Mesenchymal stem cell (in vitro differentiated cells and primary cell): ENCODE measurements at regions not wholly inside any gene's neighbourhood (a gene's known extent, or its start where the extent isn't known, plus 50 kb on each side); places are given as distances from the start of the nearest gene placed in this dataset.

Experiments
- DNase-seq: peaks from one replicate; pipeline ENCODE4 v3.0.0-alpha.2; 2013
- H2AFZ ChIP-seq: one replicate; pipeline ENCODE4 v1.6.1; 2013; ENCODE audit warnings: low read depth, mild to moderate bottlenecking, control low read depth, inconsistent platforms, low read length, moderate library complexity
- H2AK5ac ChIP-seq: 2 replicates; pipeline ENCODE4 v1.6.1; 2013; ENCODE audit warnings: low read length, moderate library complexity, mild to moderate bottlenecking, inconsistent platforms; ENCODE audit not compliant: severe bottlenecking
- H2BK120ac ChIP-seq: one replicate; pipeline ENCODE4 v1.6.1; 2013; ENCODE audit warnings: low read depth, mild to moderate bottlenecking, inconsistent platforms, low read length, moderate library complexity
- H2BK12ac ChIP-seq, 2 experiments: one replicate each; pipeline ENCODE4 v1.6.1; 2013; ENCODE audit warnings: inconsistent platforms in 2 of 2, low read length in 2 of 2, mild to moderate bottlenecking in 2 of 2, moderate library complexity in 2 of 2, control low read depth in 1 of 2
- H2BK15ac ChIP-seq: one replicate; pipeline ENCODE4 v1.6.1; 2013; ENCODE audit warnings: mild to moderate bottlenecking, low read depth, inconsistent platforms; ENCODE audit not compliant: poor library complexity, severe bottlenecking
- H2BK5ac ChIP-seq: 2 replicates; pipeline ENCODE4 v1.6.1; 2013; ENCODE audit warnings: low read depth, mild to moderate bottlenecking, low read length, control low read depth, inconsistent platforms; ENCODE audit not compliant: poor library complexity, severe bottlenecking
- H3K14ac ChIP-seq, 2 experiments: one replicate each; pipeline ENCODE4 v1.6.1; 2013; ENCODE audit warnings: inconsistent platforms in 2 of 2, low read length in 2 of 2, control low read depth in 1 of 2, mild to moderate bottlenecking in 1 of 2, moderate library complexity in 1 of 2
- H3K18ac ChIP-seq, 2 experiments: one replicate each; pipeline ENCODE4 v1.6.1; 2013; ENCODE audit warnings: inconsistent platforms in 2 of 2, low read length in 2 of 2, control low read depth in 1 of 2, low read depth in 1 of 2, mild to moderate bottlenecking in 1 of 2
- H3K23ac ChIP-seq, 2 experiments: one replicate each; pipeline ENCODE4 v1.6.1; 2013; ENCODE audit warnings: inconsistent platforms in 2 of 2, low read length in 2 of 2, mild to moderate bottlenecking in 2 of 2, moderate library complexity in 2 of 2, control low read depth in 1 of 2
- H3K27ac ChIP-seq: 2 replicates; pipeline ENCODE4 v1.5.1; 2013; ENCODE audit warnings: mild to moderate bottlenecking, moderate library complexity, low read length, control low read depth, inconsistent platforms; ENCODE audit not compliant: poor library complexity, severe bottlenecking
- H3K27me3 ChIP-seq, 2 experiments: 2 replicates each; pipeline versions ENCODE4 v1.6.1 to v1.7.0; 2013; ENCODE audit warnings: low read length in 2 of 2, mild to moderate bottlenecking in 2 of 2, moderate library complexity in 2 of 2, control low read depth in 1 of 2, inconsistent platforms in 1 of 2; ENCODE audit not compliant: control insufficient read depth in 1 of 2, insufficient read depth in 1 of 2
- H3K36me3 ChIP-seq, 2 experiments: 2 replicates each; pipeline versions ENCODE4 v1.6.1 to v1.7.0; 2013; ENCODE audit warnings: low read length in 2 of 2, control low read depth in 1 of 2, inconsistent platforms in 1 of 2, low read depth in 1 of 2, mild to moderate bottlenecking in 1 of 2; ENCODE audit not compliant: insufficient read depth in 2 of 2, control insufficient read depth in 1 of 2
- H3K4ac ChIP-seq, 2 experiments: one replicate each; pipeline ENCODE4 v1.6.1; 2013; ENCODE audit warnings: inconsistent platforms in 2 of 2, low read length in 2 of 2, mild to moderate bottlenecking in 2 of 2, moderate library complexity in 2 of 2, control low read depth in 1 of 2, low read depth in 1 of 2
- H3K4me1 ChIP-seq: 2 replicates; pipeline ENCODE4 v1.6.1; 2013; ENCODE audit warnings: low read depth, low read length, control low read depth; ENCODE audit not compliant: control insufficient read depth, insufficient read depth
- H3K4me2 ChIP-seq: 2 replicates; pipeline ENCODE4 v1.6.1; 2013; ENCODE audit warnings: low read length, mild to moderate bottlenecking, inconsistent platforms; ENCODE audit not compliant: poor library complexity, severe bottlenecking
- H3K4me3 ChIP-seq, 2 experiments: 2 replicates each; pipeline versions ENCODE4 v1.5.1 to v1.7.0; 2013; ENCODE audit warnings: low read length in 2 of 2, mild to moderate bottlenecking in 2 of 2, control low read depth in 1 of 2, low read depth in 1 of 2; ENCODE audit not compliant: insufficient read depth in 1 of 2
- H3K79me1 ChIP-seq: replicated peaks from 2 replicates; pipeline ENCODE4 v1.6.1; 2013; ENCODE audit warnings: mild to moderate bottlenecking, control low read depth, low read length, inconsistent platforms; ENCODE audit not compliant: poor library complexity, severe bottlenecking
- H3K9ac ChIP-seq: 2 replicates; pipeline ENCODE4 v1.7.0; 2013; ENCODE audit warnings: mild to moderate bottlenecking, low read length, moderate library complexity
- H3K9me3 ChIP-seq: 2 replicates; pipeline ENCODE4 v1.7.0; 2013; ENCODE audit warnings: mild to moderate bottlenecking, low read length; ENCODE audit not compliant: control insufficient read depth
- H4K8ac ChIP-seq: one replicate; pipeline ENCODE4 v1.6.1; 2013; ENCODE audit warnings: inconsistent platforms, mild to moderate bottlenecking, low read length, moderate library complexity
- H4K91ac ChIP-seq: one replicate; pipeline ENCODE4 v1.6.1; 2013; ENCODE audit warnings: mild to moderate bottlenecking, low read length, inconsistent platforms
- WGBS: methylation state at CpG from one replicate; pipeline ENCODE4 v1.1.7; 2013; ENCODE audit warnings: mixed read lengths; 5-methylcytosine and 5-hydroxymethylcytosine counted together

DNA sequence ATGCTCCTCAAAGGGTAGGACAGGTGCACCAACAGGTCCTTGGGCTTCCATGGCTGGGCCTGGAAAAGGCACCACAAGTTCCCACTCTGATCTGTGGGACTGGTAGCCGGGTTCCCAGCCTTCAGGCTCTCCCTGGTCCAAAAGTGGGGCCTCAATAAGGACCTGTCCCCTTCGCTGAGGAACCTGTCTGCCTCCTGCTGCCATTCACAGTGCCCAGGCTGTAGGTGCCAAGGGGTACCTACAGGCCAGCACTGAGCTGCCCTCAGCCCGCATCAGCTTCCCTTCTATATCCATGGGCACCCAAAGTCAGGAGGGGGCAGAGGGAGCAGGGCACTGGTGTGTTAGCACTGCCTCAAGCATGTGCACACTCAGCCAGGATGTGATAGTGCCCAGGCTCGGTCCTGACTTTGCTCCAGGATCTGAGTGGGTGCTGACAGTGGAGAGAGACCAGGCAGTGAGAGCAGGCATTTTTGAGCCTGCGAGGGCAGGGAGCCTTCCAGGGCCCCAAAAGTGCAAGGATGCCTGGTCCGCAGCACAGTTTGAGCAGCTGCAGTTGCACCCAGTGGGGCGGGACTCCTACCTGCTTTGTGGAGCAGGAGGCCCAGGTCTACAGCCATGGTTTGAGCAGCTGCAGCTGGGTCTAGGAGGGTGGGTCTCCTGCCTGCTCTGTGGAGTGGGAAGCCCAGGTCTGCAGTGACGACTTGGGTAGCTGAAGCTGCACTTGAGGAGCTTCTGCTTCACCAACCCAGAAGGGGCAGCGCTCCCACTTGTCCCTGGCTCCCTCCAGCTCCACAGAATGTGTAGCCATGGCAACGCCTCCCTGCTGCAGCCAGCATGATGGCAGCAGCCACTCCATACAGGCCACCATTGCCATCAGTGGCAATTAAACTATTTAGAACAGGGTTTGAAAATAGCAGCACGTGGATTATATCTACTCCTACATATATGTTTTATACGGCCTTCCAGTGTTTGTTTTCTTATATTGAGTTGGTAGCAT lies 376.4 kb downstream of the KCTD8 start:
- H3K36me3 ChIP-seq = no peaks in the 10 kb centered on the region
- no peak overlapping the region for H3K4me2 ChIP-seq
- no peak overlapping the region for H3K23ac ChIP-seq
- DNase-seq = no peak
- no peak overlapping the region for H3K9ac ChIP-seq
- H2BK120ac ChIP-seq = no peak overlapping the region
- no peak overlapping the region for H3K27ac ChIP-seq
- H2BK15ac ChIP-seq = no peak overlapping the region
- no peak overlapping the region for H3K4ac ChIP-seq
- WGBS = 71% methylated on average over 11 of the region's 12 CpGs
- no peak overlapping the region for H2AFZ ChIP-seq
- H3K4me3 ChIP-seq = no peak overlapping the region
- no peak overlapping the region for H4K91ac ChIP-seq
- H4K8ac ChIP-seq = no peak overlapping the region
- no peak overlapping the region for H2AK5ac ChIP-seq
- no peak overlapping the region for H2BK5ac ChIP-seq
- no peak overlapping the region for H3K18ac ChIP-seq
- no peaks in the 10 kb centered on the region for H3K27me3 ChIP-seq
- H3K4me1 ChIP-seq = no peaks in the 10 kb centered on the region
- no peak overlapping the region for H2BK12ac ChIP-seq
- H3K9me3 ChIP-seq = no peaks in the 10 kb centered on the region
- no peak overlapping the region for H3K14ac ChIP-seq
- H3K79me1 ChIP-seq = no peaks in the 10 kb centered on the region

DNA sequence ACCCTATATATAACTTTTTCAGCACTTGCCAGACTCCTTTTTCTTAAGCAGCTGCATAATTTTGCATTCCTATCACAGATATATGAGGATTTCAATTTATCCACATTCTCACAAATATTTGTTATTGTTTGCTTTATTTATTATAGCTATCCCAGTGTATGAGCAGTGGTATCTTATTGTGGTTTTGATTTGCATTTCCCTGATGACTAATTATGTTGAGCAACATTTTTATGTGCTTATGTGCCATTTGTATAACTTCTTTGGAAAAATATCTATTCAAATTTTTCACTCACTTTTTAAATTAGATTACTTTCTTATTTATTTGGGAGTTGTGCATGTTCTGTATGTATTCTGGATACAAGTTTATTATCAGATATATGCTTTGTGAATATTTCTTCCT lies 361.9 kb downstream of the KCTD8 start:
- Histone ChIP-seq H3K4me3 (no peak overlapping the region), H2AK5ac (no peak overlapping the region), H3K9me3 (peaks cover 2% of the 10 kb centered on the region), H2AFZ (no peak overlapping the region), H2BK120ac (no peak overlapping the region), H3K9ac (no peak overlapping the region), H3K27ac (no peak overlapping the region), H3K36me3 (no peaks in the 10 kb centered on the region), H3K27me3 (no peaks in the 10 kb centered on the region), H3K23ac (no peak overlapping the region), H3K4me1 (no peaks in the 10 kb centered on the region), H3K4ac (no peak overlapping the region), H3K18ac (no peak overlapping the region), H2BK12ac (no peak overlapping the region), H2BK5ac (no peak overlapping the region), H2BK15ac (no peak overlapping the region), H3K14ac (no peak overlapping the region), H4K91ac (no peak overlapping the region), H3K79me1 (no peaks in the 10 kb centered on the region), H4K8ac (no peak overlapping the region), H3K4me2 (no peak overlapping the region)
- no peak for DNase-seq

DNA sequence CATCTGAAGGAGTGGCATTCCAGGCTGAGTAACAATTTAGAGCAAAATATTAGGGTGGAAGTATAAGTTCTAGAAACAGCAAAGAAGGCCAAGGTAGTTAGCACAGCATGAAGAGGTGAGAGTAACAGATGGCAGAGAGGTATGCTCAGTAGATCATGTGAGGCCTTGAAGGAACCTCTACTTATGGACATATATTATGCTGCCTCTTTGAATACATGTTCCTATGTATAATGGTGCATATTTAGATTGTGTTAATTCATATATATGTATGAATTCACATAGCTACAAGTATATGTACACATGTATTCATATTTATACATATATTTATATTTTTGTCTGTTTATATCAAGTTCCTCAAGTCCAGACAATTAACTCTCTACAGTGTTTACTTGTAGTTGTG lies 355.2 kb downstream of the KCTD8 start:
- H3K9ac ChIP-seq = no peak overlapping the region

DNA sequence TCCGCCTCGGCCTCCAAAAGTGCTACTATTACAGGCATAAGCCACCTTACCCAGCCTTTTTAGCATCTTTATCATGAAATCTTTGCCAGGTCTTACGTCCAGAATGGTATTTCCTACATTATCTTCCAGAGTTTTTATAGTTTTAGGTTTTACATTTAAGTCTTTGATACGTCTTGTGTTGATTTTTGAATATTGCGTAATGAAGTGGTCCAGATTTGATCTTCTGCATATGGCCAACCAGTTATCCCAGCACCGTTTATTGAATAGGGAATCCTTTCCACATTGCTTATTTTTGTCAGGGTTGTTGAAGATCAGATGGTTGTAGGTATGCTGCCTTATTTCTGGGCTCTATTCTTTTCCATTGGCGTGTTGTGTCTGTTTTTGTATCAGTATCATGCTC lies 349.6 kb downstream of the KCTD8 start:
- no peak overlapping the region for H2AFZ ChIP-seq
- no peaks in the 10 kb centered on the region for H3K27me3 ChIP-seq
- H2BK12ac ChIP-seq = no peak overlapping the region
- H3K4me3 ChIP-seq = no peak overlapping the region
- peaks cover 14% of the 10 kb centered on the region for H3K9me3 ChIP-seq
- no peak overlapping the region for H2BK120ac ChIP-seq
- no peak overlapping the region for H2BK5ac ChIP-seq
- no peak overlapping the region for H4K91ac ChIP-seq
- no peaks in the 10 kb centered on the region for H3K79me1 ChIP-seq
- 71% methylated on average over 4 of the region's 7 CpGs for WGBS
- H3K14ac ChIP-seq = no peak overlapping the region
- no peak overlapping the region for H3K18ac ChIP-seq
- H3K4ac ChIP-seq = no peak overlapping the region
- no peak overlapping the region for H3K27ac ChIP-seq
- H4K8ac ChIP-seq = no peak overlapping the region
- no peak overlapping the region for H3K9ac ChIP-seq
- H3K4me1 ChIP-seq = no peaks in the 10 kb centered on the region
- no peak overlapping the region for H2AK5ac ChIP-seq
- no peaks in the 10 kb centered on the region for H3K36me3 ChIP-seq
- DNase-seq = no peak
- no peak overlapping the region for H3K23ac ChIP-seq
- no peak overlapping the region for H2BK15ac ChIP-seq
- no peak overlapping the region for H3K4me2 ChIP-seq

More for the DNA sequence above, 355.2 kb downstream of the KCTD8 start:
- Histone ChIP-seq H3K36me3 (no peaks in the 10 kb centered on the region), H3K79me1 (no peaks in the 10 kb centered on the region), H3K4me1 (no peaks in the 10 kb centered on the region), H3K14ac (no peak overlapping the region), H3K4me2 (no peak overlapping the region), H2AFZ (no peak overlapping the region), H2BK5ac (no peak overlapping the region), H3K18ac (no peak overlapping the region), H3K23ac (no peak overlapping the region), H2AK5ac (no peak overlapping the region), H3K27ac (no peak overlapping the region), H2BK12ac (no peak overlapping the region), H4K91ac (no peak overlapping the region), H4K8ac (no peak overlapping the region), H3K4ac (no peak overlapping the region), H2BK15ac (no peak overlapping the region), H2BK120ac (no peak overlapping the region), H3K9me3 (no peaks in the 10 kb centered on the region), H3K4me3 (no peak overlapping the region), H3K27me3 (no peaks in the 10 kb centered on the region)
- no peak for DNase-seq
